ENCODE measurements at regions not wholly inside any gene's neighbourhood (a gene's known extent, or its start where the extent isn't known, plus 50 kb on each side); places are given as distances from the start of the nearest gene placed in this dataset.
"Not testable (repeated sequence)": the region's sequence is repeated elsewhere in the genome, so short reads cannot be mapped to it uniquely, and the experiment has no call there.

- DNase-seq = no peak
These were observed 313.0 kb upstream of the SLC39A10 start for GRCh38 chr2:195343942-195344530.

DNA sequence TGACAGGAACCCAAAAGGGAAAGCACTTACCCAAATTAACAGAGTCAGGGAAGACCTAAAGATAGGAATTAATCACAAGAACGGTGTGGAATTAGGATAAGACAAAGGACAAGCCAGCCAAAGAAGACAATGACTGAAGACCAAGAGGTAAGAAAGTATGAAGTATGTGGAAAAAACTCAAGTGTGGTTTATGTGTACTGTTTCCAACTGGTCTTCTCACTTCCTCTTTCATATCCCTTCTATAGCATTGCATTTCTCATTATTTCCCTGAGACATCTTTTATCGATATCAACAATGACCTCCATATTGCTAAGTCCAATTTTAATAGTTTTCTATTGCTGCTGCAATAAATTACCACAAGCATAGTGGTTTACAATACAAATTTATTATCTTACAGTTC, 313.5 kb upstream of the SLC39A10 start:
- no peak for DNase-seq

DNA sequence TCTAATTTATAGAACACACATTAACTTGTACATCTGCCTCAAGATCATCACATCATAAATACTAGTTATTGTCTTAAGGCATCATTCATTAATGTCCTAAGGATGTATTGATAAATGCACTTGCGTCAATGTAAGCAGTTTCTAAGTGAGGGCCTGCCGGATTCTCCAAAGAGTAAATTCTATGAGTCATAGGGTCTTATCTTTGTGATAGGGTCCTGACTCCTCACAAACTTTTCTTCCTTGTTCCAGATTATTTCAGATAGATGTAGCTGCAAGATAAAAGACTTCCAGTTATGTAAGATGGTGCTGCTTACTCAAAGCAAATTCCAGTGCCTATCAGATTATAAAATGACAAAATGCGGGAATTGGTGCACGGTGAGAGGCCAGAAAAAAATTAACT, 315.0 kb upstream of the SLC39A10 start:
- no peak for DNase-seq

- no peak for DNase-seq
These were observed 318.2 kb upstream of the SLC39A10 start for GRCh38 chr2:195338856-195339255.

DNA sequence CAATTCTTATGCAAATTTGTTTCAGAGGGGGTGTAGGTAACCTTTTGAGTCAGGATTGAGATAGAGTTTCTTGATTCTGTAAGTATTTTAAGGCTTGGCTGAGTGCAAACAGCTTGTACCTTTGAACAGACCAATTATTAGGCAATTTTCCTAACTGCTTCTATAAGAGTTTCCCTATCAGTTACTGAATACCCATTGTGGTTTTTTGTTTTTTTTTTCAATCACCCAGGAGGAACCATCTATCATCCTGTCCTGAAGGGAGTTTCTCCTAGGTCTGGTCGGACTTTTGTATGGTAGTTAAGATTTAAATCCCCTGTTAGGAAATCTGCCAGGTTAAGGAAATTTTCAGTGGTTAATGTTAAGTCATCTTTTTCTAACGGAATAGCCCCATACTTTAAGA, 319.4 kb upstream of the SLC39A10 start:
- DNase-seq = no peak

GRCh38 chr2:195333869-195334268, 323.2 kb upstream of the SLC39A10 start:
- DNase-seq = no peak

- DNase-seq = no peak
These were observed 325.1 kb upstream of the SLC39A10 start for GRCh38 chr2:195331966-195332365.

- no peak for DNase-seq
These were observed 325.9 kb upstream of the SLC39A10 start for GRCh38 chr2:195331129-195331528.

GRCh38 chr2:195330513-195330956, 326.5 kb upstream of the SLC39A10 start:
- DNase-seq = no peak

DNA sequence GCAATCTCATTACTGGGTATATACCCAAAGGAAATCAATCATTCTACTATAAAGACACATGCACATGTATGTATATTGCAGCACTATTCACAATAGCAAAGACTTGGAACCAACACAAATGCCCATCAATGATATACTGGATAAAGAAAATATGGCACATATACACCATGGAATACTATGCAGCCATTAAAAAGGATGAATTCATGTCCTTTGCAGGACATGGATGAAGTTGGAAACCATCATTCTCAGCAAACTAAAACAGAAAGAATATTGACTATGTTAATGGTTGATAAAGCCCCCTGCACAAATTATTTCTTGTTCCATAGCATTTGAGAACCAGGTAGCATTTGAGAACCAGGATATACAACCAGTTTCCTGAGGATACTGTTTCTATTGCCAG, 327.2 kb upstream of the SLC39A10 start:
- not testable (repeated sequence) for DNase-seq

DNA sequence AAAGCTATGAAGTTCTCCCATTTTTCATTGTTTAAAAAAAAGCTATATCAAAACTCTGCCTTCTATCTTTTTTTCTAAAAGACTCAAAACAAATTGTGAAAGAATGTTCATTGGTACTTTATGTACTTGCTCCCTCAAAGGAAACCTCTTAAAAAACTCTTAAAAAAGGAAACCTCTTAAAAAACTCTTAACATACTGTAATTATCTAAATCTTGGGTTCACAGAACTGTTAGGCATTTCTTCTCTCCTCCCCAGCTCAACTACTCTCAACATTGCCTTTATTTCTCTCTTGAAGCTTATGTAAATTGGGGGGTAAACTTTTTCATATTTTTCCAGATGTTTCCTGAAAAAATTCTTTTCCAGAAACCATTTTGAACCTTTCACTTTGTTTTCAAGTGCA, 330.5 kb upstream of the SLC39A10 start:
- DNase-seq = no peak

DNA sequence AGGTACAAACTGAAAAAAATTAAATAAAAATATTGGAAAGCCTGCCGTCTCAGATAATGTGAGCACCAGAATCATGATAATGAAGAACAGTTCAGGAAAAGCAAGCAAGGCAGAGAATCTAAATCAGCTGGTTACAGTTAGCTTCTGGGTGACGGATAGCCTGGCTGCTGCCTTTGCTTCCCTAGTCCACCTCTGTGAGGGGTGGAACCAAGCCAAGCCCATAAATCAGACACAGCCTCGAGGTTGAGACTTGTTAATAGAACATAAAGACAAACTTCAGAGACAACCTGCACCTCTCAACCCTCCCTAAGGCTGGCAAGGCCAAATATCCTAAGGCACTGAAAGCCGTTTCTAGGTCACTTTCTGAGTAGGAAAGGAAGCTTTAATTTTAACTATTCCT, 334.7 kb upstream of the SLC39A10 start:
- DNase-seq = no peak

DNA sequence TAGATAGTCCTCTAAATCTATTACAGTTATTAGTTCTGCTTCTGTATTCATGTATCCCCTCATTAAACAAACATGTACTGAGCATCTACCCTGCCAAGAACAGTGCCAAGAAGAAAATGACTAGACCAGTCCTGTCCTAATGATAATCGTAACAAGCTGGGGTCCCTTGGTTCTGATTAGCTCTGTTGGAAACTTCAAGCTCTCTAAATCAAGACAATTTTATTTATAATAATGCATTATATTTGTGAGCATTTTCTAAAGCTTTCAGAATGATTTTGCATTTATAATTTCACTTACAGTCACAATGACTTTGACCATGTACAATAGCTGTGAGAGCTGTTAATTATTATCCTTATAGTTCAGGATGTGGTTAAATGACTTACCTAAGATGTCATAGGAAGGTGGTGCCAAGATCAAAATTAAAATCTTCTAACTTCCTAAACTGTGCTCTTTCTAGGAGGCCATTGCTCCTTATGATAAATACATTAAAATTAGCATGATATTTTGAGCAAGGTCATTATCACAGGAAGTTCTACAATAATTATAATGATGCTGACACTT, 336.5 kb upstream of the SLC39A10 start:
- no peak for DNase-seq

DNA sequence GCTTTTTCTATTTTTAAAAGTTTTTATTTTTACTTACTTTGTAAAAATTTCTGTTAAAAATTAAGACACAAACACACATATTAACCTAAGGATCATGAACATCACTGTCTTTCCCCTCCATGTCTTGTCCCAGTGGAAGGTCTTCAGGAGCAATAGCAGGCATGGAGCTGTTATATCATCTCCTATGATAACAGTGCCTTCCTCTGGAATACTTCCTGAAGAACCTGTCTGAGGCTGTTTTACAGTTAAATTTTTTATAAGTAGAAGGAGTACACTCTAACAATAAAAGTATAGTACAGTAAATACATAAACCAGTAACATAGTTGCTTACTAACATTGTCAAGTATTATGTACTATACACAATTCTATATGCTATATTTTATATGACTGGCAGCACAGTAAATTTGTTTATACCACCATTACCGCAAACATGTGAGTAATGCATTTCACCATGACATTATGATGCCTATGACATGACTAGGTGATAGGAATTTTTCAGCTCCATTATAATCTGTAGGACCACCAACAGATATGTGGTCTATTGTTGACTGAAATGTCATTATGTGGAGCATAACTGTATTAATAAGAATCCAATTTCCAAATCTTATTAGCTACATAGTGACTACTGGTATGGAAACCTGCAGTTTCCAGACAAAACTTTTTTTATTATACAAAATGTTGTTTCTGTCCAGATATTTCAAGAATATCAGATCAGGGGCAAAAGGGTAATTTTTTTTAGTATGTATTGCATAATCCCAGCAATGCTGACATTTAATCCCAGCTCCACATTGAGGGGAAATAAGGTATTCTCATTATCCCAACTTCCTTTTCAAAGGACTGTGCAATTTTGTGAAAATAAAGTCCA, 337.2 kb upstream of the SLC39A10 start:
- no peak for DNase-seq

DNA sequence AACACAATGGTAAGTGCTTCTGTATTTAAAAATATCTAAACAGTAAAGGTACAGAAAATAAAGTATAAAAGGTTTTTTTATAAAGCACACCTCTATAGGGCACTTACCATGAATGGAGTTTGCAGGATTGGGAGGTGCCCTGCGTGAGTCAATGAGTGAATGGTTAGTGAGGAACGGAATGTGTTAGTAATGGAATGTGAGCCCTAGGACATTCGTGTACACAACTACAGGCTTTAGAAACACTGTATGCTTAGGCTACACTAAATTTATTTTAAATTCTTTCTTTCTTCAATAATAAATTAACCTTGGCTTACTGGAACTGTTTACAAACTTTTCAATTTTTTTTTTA, 337.9 kb upstream of the SLC39A10 start:
- no peak for DNase-seq

- peak; percentile 37 to 48 for DNase-seq
These were observed 338.4 kb upstream of the SLC39A10 start for GRCh38 chr2:195318440-195319111.

- DNase-seq = no peak
These were observed 339.5 kb upstream of the SLC39A10 start for GRCh38 chr2:195317550-195317949.

- no peak for DNase-seq
These were observed 340.5 kb upstream of the SLC39A10 start for GRCh38 chr2:195316486-195316885.

- no peak for DNase-seq
These were observed 343.1 kb upstream of the SLC39A10 start for GRCh38 chr2:195313962-195314361.

DNA sequence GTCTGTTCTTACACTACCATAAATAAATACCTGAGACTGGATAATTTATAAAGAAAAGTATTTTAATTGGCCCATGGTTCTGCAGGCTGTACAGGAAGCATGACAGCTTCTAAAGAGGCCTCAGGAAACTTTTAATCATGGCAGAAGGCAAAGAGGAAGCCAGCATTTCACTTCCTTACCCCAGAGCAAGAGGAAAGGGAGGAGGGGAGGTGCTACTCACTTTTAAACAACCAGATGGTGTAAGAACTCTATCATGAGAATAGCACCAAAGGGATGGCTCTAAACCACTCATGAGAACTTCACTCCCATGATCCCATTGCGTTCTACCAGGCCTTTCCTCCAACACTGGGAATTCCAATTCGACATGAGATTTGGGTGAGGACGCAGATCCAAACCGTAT, 344.4 kb upstream of the SLC39A10 start:
- peak; percentile 17 to 33 for DNase-seq

GRCh38 chr2:195308163-195308562, 348.9 kb upstream of the SLC39A10 start:
- no peak for DNase-seq

- no peak for DNase-seq
These were observed 349.3 kb upstream of the SLC39A10 start for GRCh38 chr2:195307751-195308150.

DNA sequence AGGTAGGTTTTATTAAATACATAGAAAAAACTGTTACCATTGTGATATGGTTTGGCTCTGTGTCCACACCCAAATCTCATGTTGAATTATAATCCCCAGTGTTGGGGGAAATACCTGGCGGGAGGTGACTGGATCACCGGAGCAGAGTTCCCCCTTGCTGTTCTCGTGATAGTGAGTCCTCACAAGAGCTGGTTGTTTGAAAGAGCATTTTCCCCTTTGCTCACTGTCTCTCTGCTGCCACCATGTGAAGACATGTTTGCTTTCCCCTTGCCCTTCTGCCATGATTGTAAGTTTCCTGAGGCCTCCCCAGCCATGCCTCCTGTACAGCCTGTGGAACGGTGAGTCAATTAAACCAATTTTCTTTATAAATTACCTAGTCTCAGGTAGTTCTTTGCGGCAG, 352.7 kb upstream of the SLC39A10 start:
- no peak for DNase-seq

GRCh38 chr2:195300631-195301030, 356.4 kb upstream of the SLC39A10 start:
- no peak for DNase-seq

All from inflammatory macrophage (primary cell).